ENCODE measurements at regions not wholly inside any gene's neighbourhood (a gene's known extent, or its start where the extent isn't known, plus 50 kb on each side); places are given as distances from the start of the nearest gene placed in this dataset.

DNA sequence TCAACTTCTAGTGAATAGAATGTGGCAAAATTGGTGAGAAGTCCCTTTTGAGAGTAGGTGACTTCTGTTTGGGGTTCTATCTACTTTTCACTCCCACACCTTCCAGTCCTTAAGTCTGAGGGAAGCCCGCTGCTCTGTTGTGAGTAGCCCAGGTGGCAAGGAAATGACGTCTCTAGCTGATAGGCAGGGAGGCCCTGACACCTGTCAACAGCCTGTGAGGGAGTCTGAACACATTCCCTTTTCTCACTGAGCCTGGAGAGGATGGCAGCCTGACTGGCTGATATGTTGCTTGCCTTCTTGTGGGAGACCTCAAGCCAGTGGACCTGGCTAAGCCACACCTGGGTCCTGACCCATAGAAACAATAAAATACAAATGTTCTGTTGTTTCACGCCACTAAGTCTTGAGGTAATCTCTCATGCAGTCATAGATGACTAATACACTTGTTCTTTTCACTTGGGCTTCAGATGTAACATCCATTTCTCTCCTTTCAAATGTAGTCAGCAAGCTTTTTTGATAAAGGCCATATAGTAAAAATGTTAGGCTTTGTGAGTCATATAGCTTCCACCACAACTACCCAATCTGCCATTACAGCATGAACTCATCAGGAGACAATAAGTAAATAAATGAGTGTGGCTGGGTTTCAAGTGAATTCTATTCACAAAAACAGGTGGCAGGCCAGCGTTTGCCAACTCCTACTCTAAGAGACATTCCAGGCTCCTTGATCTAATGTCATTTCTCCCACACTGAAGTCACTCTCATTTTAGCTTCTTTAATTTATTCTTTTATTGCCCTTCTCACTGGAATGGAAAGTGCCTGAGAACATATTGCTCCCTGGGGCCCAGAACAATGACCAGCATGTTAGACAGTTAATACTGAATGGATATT, 265.1 kb upstream of the MAD2L1 start:
- no peak for TF ChIP-seq MTA3 (CRISPR knock-in tag; IDR thresholded peaks at IDR 0.05)
- no peak for TF ChIP-seq SP140L (CRISPR knock-in tag; IDR thresholded peaks at IDR 0.05; ENCODE audit: borderline replicate concordance)

All from HepG2 (cell line).